AG09309 (cell line): ENCODE measurements at regions not wholly inside any gene's neighbourhood (a gene's known extent, or its start where the extent isn't known, plus 50 kb on each side); places are given as distances from the start of the nearest gene placed in this dataset.
A peak's percentile ranks its signal among the peaks of the same experiment; 100 is the strongest.
"Not testable (repeated sequence)": the region's sequence is repeated elsewhere in the genome, so short reads cannot be mapped to it uniquely, and the experiment has no call there.

ENCODE experiments used
- DNase-seq: peaks from one replicate; pipeline ENCODE4 v3.0.0-alpha.2; 2010; ENCODE audit warnings: low read depth
- H3K4me3 ChIP-seq: 2 replicates; pipeline ENCODE4 v1.5.1; 2011; ENCODE audit warnings: mild to moderate bottlenecking, low read depth, low read length, moderate library complexity; ENCODE audit not compliant: control insufficient read depth
- CTCF ChIP-seq: IDR thresholded peaks from 2 replicates; pipeline ENCODE4 v1.5.1; 2011; ENCODE audit warnings: mild to moderate bottlenecking, low read depth, low read length, inconsistent platforms; ENCODE audit not compliant: insufficient read depth, control insufficient read depth; ENCODE audit errors: missing control alignments

- no peak overlapping the region for H3K4me3 ChIP-seq
- TF ChIP-seq CTCF, result peak; percentile 97
- DNase-seq, result peak; percentile 63
Observed at GRCh38 chr12:59113831-59114615, 193.7 kb upstream of the LRIG3 start.

- TF ChIP-seq CTCF, result no peak
- H3K4me3 ChIP-seq, result no peak overlapping the region
- no peak for DNase-seq
Observed at GRCh38 chr12:59111851-59112250, 191.5 kb upstream of the LRIG3 start.

- not testable (repeated sequence) for H3K4me3 ChIP-seq, DNase-seq
Observed at GRCh38 chr12:59108516-59108915, 188.2 kb upstream of the LRIG3 start.

GRCh38 chr12:59100585-59100984 is 180.3 kb upstream of the LRIG3 start:
- no peak for TF ChIP-seq CTCF
- DNase-seq, result no peak
- H3K4me3 ChIP-seq, result no peak overlapping the region

- DNase-seq, result no peak
- no peak overlapping the region for H3K4me3 ChIP-seq
- TF ChIP-seq CTCF, result no peak
Observed at GRCh38 chr12:59097876-59098275, 177.6 kb upstream of the LRIG3 start.

GRCh38 chr12:59096246-59096645 is 175.9 kb upstream of the LRIG3 start:
- no peak overlapping the region for H3K4me3 ChIP-seq
- no peak for DNase-seq
- no peak for TF ChIP-seq CTCF

GRCh38 chr12:59093073-59093772 is 172.9 kb upstream of the LRIG3 start:
- DNase-seq, result no peak
- TF ChIP-seq CTCF, result no peak
- H3K4me3 ChIP-seq, result no peak overlapping the region
